GM12892 (cell line): ENCODE measurements at regions not wholly inside any gene's neighbourhood (a gene's known extent, or its start where the extent isn't known, plus 50 kb on each side); places are given as distances from the start of the nearest gene placed in this dataset.
"Not testable (repeated sequence)": the region's sequence is repeated elsewhere in the genome, so short reads cannot be mapped to it uniquely, and the experiment has no call there.

Source experiments
- DNase-seq: peaks from one replicate; pipeline ENCODE4 v3.0.0; 2011; ENCODE audit not compliant: insufficient read length
- FAIRE-seq: peaks from 2 replicates; lab custom pipeline; 2011; peaks lifted over from hg19 to GRCh38; lab: Jason Lieb, UNC
- POLR2A ChIP-seq: IDR thresholded peaks from 2 replicates; pipeline ENCODE4 v1.6.1; 2011; ENCODE audit warnings: low read depth, low read length, control low read depth
- POLR2AphosphoS5 ChIP-seq: IDR thresholded peaks from 2 replicates; pipeline ENCODE4 v1.6.1; 2011; ENCODE audit warnings: low read depth, low read length, control low read depth
- TAF1 ChIP-seq: IDR thresholded peaks from 2 replicates; pipeline ENCODE4 v1.6.1; 2011; ENCODE audit warnings: low read depth, mild to moderate bottlenecking, control low read depth, low read length, borderline replicate concordance

- FAIRE-seq (no peak), DNase-seq (no peak)
- TF ChIP-seq TAF1 (no peak), POLR2AphosphoS5 (no peak), POLR2A (no peak)
These were observed 800.2 kb downstream of the FSCB start for GRCh38 chr14:43706900-43707299.

GRCh38 chr14:43698561-43699284 is 808.4 kb downstream of the FSCB start:
- not testable (repeated sequence) for DNase-seq, FAIRE-seq

- TF ChIP-seq TAF1 (no peak), POLR2A (no peak), POLR2AphosphoS5 (no peak)
- FAIRE-seq (no peak), DNase-seq (no peak)
These were observed 810.1 kb downstream of the FSCB start for GRCh38 chr14:43697003-43697402.

- TF ChIP-seq TAF1 (no peak), POLR2AphosphoS5 (no peak), POLR2A (no peak)
- DNase-seq = no peak
- no peak for FAIRE-seq
These were observed 814.4 kb downstream of the FSCB start for GRCh38 chr14:43692706-43693105.

GRCh38 chr14:43687921-43688320 is 819.2 kb downstream of the FSCB start:
- FAIRE-seq (no peak), DNase-seq (no peak)
- no peak for TF ChIP-seq POLR2AphosphoS5
- no peak for TF ChIP-seq TAF1
- TF ChIP-seq POLR2A = no peak

GRCh38 chr14:43677581-43677980 is 829.5 kb downstream of the FSCB start:
- FAIRE-seq (no peak), DNase-seq (no peak)
- no peak for TF ChIP-seq TAF1
- no peak for TF ChIP-seq POLR2A
- no peak for TF ChIP-seq POLR2AphosphoS5

- TF ChIP-seq TAF1 (no peak), POLR2A (no peak), POLR2AphosphoS5 (no peak)
- DNase-seq (no peak), FAIRE-seq (no peak)
These were observed 832.8 kb downstream of the FSCB start for GRCh38 chr14:43674273-43674672.

- DNase-seq (no peak), FAIRE-seq (no peak)
- no peak for TF ChIP-seq POLR2AphosphoS5
- TF ChIP-seq TAF1 = no peak
- no peak for TF ChIP-seq POLR2A
These were observed 835.2 kb downstream of the FSCB start for GRCh38 chr14:43671716-43672485.

- DNase-seq = no peak
- no peak for FAIRE-seq
- no peak for TF ChIP-seq POLR2A
- no peak for TF ChIP-seq POLR2AphosphoS5
- no peak for TF ChIP-seq TAF1
These were observed 837.7 kb downstream of the FSCB start for GRCh38 chr14:43669355-43669754.

- FAIRE-seq = no peak
- TF ChIP-seq POLR2A (no peak), TAF1 (no peak), POLR2AphosphoS5 (no peak)
- no peak for DNase-seq
These were observed 841.4 kb downstream of the FSCB start for GRCh38 chr14:43665570-43666267.

- DNase-seq, FAIRE-seq: not testable (repeated sequence)
These were observed 851.9 kb downstream of the FSCB start for GRCh38 chr14:43655194-43655593.

GRCh38 chr14:43651896-43652295 is 855.2 kb downstream of the FSCB start:
- TF ChIP-seq TAF1 = no peak
- no peak for TF ChIP-seq POLR2A
- TF ChIP-seq POLR2AphosphoS5 = no peak
- DNase-seq (no peak), FAIRE-seq (no peak)
